Ishikawa (cell line): ENCODE measurements at regions not wholly inside any gene's neighbourhood (a gene's known extent, or its start where the extent isn't known, plus 50 kb on each side); places are given as distances from the start of the nearest gene placed in this dataset.

Experiments used
- CEBPB ChIP-seq: IDR thresholded peaks from 2 replicates; pipeline ENCODE4 v1.6.1; 2012
- CREB1 ChIP-seq: IDR thresholded peaks from 2 replicates; pipeline ENCODE4 v1.6.1; 2012; ENCODE audit warnings: low read depth
- EGR1 ChIP-seq: IDR thresholded peaks from 2 replicates; pipeline ENCODE4 v1.6.1; 2012
- EP300 ChIP-seq: IDR thresholded peaks from 2 replicates; pipeline ENCODE4 v1.6.1; 2012; ENCODE audit warnings: borderline replicate concordance
- FOXM1 ChIP-seq: IDR thresholded peaks from 2 replicates; pipeline ENCODE4 v1.6.1; 2012; ENCODE audit warnings: low read depth, borderline replicate concordance
- NFIC ChIP-seq: IDR thresholded peaks from 2 replicates; pipeline ENCODE4 v1.6.1; 2012
- RAD21 ChIP-seq: IDR thresholded peaks from 2 replicates; pipeline ENCODE4 v1.6.1; 2012; ENCODE audit warnings: low read depth
- TAF1 ChIP-seq: IDR thresholded peaks from 2 replicates; pipeline ENCODE4 v1.6.1; 2012; ENCODE audit warnings: low read depth, mild to moderate bottlenecking
- TCF12 ChIP-seq: IDR thresholded peaks from 2 replicates; pipeline ENCODE4 v1.6.1; 2012; ENCODE audit warnings: low read depth
- YY1 ChIP-seq: IDR thresholded peaks from 2 replicates; pipeline ENCODE4 v1.6.1; 2012; ENCODE audit warnings: low read depth
- TF ChIP-seq, protein P1 (sequence below): IDR thresholded peaks from 2 replicates; pipeline ENCODE4 v1.6.1; 2012
- TF ChIP-seq, protein P2 (sequence below): IDR thresholded peaks from 2 replicates; pipeline ENCODE4 v1.6.1; 2012; ENCODE audit warnings: low read depth, mild to moderate bottlenecking

DNA sequence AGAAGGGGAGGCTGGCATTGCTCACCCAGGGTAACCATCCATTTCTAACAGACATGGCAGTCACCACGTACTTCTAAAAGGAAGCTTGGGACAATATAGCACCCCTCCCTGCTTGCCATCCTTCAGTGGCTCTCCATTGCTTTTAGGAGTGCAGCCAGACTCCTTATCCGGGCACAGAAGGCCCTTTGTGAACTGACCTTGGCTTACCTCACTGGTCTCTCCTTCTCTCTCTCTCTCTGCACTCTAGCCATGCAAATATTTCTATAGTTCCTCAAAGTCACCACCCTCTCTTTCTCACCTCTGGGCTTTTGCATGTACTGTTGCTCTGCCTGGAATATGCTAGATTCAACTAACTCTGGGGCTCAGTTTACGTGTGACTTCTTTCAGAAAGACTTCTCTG lies 301.1 kb downstream of the SHQ1 start:
- TF ChIP-seq EP300: no peak
- TF ChIP-seq, protein P1, sequence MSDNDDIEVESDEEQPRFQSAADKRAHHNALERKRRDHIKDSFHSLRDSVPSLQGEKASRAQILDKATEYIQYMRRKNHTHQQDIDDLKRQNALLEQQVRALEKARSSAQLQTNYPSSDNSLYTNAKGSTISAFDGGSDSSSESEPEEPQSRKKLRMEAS: no peak
- TF ChIP-seq CEBPB: no peak
- TF ChIP-seq NFIC: no peak
- no peak for TF ChIP-seq EGR1
- no peak for TF ChIP-seq RAD21
- TF ChIP-seq FOXM1: no peak
- no peak for TF ChIP-seq TAF1
- no peak for TF ChIP-seq YY1
- TF ChIP-seq CREB1: no peak
- TF ChIP-seq, protein P2, sequence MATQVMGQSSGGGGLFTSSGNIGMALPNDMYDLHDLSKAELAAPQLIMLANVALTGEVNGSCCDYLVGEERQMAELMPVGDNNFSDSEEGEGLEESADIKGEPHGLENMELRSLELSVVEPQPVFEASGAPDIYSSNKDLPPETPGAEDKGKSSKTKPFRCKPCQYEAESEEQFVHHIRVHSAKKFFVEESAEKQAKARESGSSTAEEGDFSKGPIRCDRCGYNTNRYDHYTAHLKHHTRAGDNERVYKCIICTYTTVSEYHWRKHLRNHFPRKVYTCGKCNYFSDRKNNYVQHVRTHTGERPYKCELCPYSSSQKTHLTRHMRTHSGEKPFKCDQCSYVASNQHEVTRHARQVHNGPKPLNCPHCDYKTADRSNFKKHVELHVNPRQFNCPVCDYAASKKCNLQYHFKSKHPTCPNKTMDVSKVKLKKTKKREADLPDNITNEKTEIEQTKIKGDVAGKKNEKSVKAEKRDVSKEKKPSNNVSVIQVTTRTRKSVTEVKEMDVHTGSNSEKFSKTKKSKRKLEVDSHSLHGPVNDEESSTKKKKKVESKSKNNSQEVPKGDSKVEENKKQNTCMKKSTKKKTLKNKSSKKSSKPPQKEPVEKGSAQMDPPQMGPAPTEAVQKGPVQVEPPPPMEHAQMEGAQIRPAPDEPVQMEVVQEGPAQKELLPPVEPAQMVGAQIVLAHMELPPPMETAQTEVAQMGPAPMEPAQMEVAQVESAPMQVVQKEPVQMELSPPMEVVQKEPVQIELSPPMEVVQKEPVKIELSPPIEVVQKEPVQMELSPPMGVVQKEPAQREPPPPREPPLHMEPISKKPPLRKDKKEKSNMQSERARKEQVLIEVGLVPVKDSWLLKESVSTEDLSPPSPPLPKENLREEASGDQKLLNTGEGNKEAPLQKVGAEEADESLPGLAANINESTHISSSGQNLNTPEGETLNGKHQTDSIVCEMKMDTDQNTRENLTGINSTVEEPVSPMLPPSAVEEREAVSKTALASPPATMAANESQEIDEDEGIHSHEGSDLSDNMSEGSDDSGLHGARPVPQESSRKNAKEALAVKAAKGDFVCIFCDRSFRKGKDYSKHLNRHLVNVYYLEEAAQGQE: no peak
- no peak for TF ChIP-seq TCF12
